ENCODE measurements at regions not wholly inside any gene's neighbourhood (a gene's known extent, or its start where the extent isn't known, plus 50 kb on each side); places are given as distances from the start of the nearest gene placed in this dataset.

- 85 to 94% methylated on average over 6 of the region's 6 CpGs for WGBS, 2 donors
- H3K4me3 ChIP-seq = no peak overlapping the region
These were observed 682.5 kb downstream of the NR2F2 start for GRCh38 chr15:97012986-97013385.

GRCh38 chr15:97013491-97013890 is 683.0 kb downstream of the NR2F2 start:
- DNase-seq (ENCODE audit: low spot score in 2 of 2) = no peak
- no peak for TF ChIP-seq POLR2A (IDR thresholded peaks at IDR 0.05)
- no peak for TF ChIP-seq EP300 (IDR thresholded peaks at IDR 0.05)
- TF ChIP-seq, protein P1, sequence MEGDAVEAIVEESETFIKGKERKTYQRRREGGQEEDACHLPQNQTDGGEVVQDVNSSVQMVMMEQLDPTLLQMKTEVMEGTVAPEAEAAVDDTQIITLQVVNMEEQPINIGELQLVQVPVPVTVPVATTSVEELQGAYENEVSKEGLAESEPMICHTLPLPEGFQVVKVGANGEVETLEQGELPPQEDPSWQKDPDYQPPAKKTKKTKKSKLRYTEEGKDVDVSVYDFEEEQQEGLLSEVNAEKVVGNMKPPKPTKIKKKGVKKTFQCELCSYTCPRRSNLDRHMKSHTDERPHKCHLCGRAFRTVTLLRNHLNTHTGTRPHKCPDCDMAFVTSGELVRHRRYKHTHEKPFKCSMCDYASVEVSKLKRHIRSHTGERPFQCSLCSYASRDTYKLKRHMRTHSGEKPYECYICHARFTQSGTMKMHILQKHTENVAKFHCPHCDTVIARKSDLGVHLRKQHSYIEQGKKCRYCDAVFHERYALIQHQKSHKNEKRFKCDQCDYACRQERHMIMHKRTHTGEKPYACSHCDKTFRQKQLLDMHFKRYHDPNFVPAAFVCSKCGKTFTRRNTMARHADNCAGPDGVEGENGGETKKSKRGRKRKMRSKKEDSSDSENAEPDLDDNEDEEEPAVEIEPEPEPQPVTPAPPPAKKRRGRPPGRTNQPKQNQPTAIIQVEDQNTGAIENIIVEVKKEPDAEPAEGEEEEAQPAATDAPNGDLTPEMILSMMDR (IDR thresholded peaks at IDR 0.05) = no peak
- H3K36me3 ChIP-seq = no peaks in the 10 kb centered on the region
- H3K4me3 ChIP-seq = no peak overlapping the region
- H3K27me3 ChIP-seq = no peaks in the 10 kb centered on the region
- no peaks in the 10 kb centered on the region for H3K4me1 ChIP-seq
- H3K27ac ChIP-seq = no peak overlapping the region
- WGBS, 2 donors = 81 to 82% methylated on average over 1 of the region's 1 CpG
- peaks cover 0 to 13% (median 0%) of the 10 kb centered on the region in 4 donors for H3K9me3 ChIP-seq

More at GRCh38 chr15:97012986-97013385, 682.5 kb downstream of the NR2F2 start:
- H3K4me1 ChIP-seq = no peaks in the 10 kb centered on the region
- no peaks in the 10 kb centered on the region for H3K27me3 ChIP-seq
- H3K36me3 ChIP-seq = no peaks in the 10 kb centered on the region
- DNase-seq (ENCODE audit: low spot score in 2 of 2) = no peak
- peaks cover 0 to 11% (median 0%) of the 10 kb centered on the region in 4 donors for H3K9me3 ChIP-seq
- H3K27ac ChIP-seq = no peak overlapping the region
- TF ChIP-seq, protein P1 (IDR thresholded peaks at IDR 0.05) = no peak
- TF ChIP-seq POLR2A (IDR thresholded peaks at IDR 0.05) (no peak), EP300 (IDR thresholded peaks at IDR 0.05) (no peak)

- Histone ChIP-seq H3K36me3 (no peaks in the 10 kb centered on the region), H3K4me3 (no peak overlapping the region), H3K9me3 (peaks cover 0 to 13% (median 0%) of the 10 kb centered on the region in 4 donors), H3K4me1 (no peaks in the 10 kb centered on the region), H3K27me3 (no peaks in the 10 kb centered on the region), H3K27ac (no peak overlapping the region)
- DNase-seq (ENCODE audit: low spot score in 2 of 2) = no peak
- no peak for TF ChIP-seq POLR2A (IDR thresholded peaks at IDR 0.05)
- no peak for TF ChIP-seq EP300 (IDR thresholded peaks at IDR 0.05)
- TF ChIP-seq, protein P1 (IDR thresholded peaks at IDR 0.05) = no peak
- 53 to 64% methylated on average over 2 of the region's 2 CpGs for WGBS, 2 donors
These were observed 683.5 kb downstream of the NR2F2 start for GRCh38 chr15:97014001-97014400.

DNA sequence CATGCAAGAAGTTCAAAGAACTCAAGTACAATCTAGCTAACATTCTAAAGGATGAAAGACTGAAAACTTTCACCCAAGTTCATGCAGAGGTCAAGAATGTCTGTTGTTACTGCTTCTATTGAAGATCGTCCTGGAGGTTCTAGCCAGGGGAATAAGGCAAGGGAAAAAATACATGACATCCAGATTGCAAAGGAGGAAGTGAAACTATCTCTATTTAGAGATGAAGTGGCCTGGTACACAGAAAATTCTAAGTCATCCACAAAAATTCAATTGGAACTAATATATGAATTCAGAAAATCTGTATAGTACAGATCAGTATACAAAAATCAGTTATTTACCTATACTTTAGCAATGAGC is 693.0 kb downstream of the NR2F2 start:
- Histone ChIP-seq H3K9me3 (peaks cover 0 to 12% (median 3%) of the 10 kb centered on the region in 4 donors), H3K27ac (no peak overlapping the region), H3K4me3 (no peak overlapping the region), H3K27me3 (no peaks in the 10 kb centered on the region), H3K4me1 (no peaks in the 10 kb centered on the region), H3K36me3 (no peaks in the 10 kb centered on the region)
- DNase-seq (ENCODE audit: low spot score in 2 of 2) = no peak
- TF ChIP-seq, protein P1 (IDR thresholded peaks at IDR 0.05) = no peak
- TF ChIP-seq POLR2A (IDR thresholded peaks at IDR 0.05) = no peak
- no peak for TF ChIP-seq EP300 (IDR thresholded peaks at IDR 0.05)
- WGBS, 2 donors = 11 to 15% methylated on average over 1 of the region's 1 CpG

DNA sequence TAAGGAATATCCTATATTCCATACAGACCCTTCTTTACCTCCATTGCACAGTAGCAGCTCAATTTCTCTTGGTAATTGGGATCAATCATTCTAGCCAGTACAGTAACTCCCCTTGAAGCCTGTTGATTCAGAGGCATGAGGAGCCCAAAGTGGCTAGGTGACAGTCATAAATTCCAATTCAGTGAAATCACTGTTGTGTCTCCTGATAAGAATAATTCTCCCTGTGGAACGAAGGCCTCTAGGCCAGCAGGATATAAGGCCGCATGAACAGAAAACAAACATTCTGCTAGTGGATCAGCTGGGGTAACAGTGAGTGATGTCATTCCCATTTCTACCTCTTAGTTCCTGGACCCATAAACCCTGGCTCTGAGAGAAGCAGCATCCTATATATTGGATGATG is 696.3 kb downstream of the NR2F2 start:
- WGBS, 2 donors = 76 to 80% methylated on average over 2 of the region's 2 CpGs
- H3K27ac ChIP-seq = no peak overlapping the region
- H3K9me3 ChIP-seq = peaks cover 0 to 33% (median 8%) of the 10 kb centered on the region in 4 donors
- DNase-seq (ENCODE audit: low spot score in 2 of 2) = no peak
- no peaks in the 10 kb centered on the region for H3K36me3 ChIP-seq
- no peaks in the 10 kb centered on the region for H3K27me3 ChIP-seq
- no peak overlapping the region for H3K4me3 ChIP-seq
- H3K4me1 ChIP-seq = no peaks in the 10 kb centered on the region
- no peak for TF ChIP-seq POLR2A (IDR thresholded peaks at IDR 0.05)
- TF ChIP-seq EP300 (IDR thresholded peaks at IDR 0.05) = no peak
- TF ChIP-seq, protein P1 (IDR thresholded peaks at IDR 0.05) = no peak

Measured in tibial nerve (tissue), 4 donors.